ENCODE measurements at regions not wholly inside any gene's neighbourhood (a gene's known extent, or its start where the extent isn't known, plus 50 kb on each side); places are given as distances from the start of the nearest gene placed in this dataset.

- Histone ChIP-seq H4K20me1 (ENCODE audit: control insufficient read depth, insufficient read depth, low read length, poor library complexity, severe bottlenecking) (no peaks in the 10 kb centered on the region), H3K4me2 (replicated peaks; ENCODE audit: low read depth, low read length, poor library complexity, severe bottlenecking) (no peak overlapping the region), H3K9me3 (ENCODE audit: control extremely low read depth in 1 of 3, control insufficient read depth in 2 of 3, insufficient read depth in 1 of 3, low read length in 2 of 3) (peaks cover 0 to 5% (median 0%) of the 10 kb centered on the region in 3 donors), H2AFZ (ENCODE audit: insufficient read depth, low read depth, low read length, poor library complexity, severe bottlenecking) (no peak overlapping the region), H3K27ac (ENCODE audit: low read length in 2 of 2) (no peak overlapping the region), H3K79me2 (ENCODE audit: control insufficient read depth, insufficient read depth, low read length) (no peaks in the 10 kb centered on the region), H3K4me1 (ENCODE audit: control insufficient read depth in 2 of 2, insufficient read depth in 2 of 2, low read length in 2 of 2) (no peaks in the 10 kb centered on the region), H3K27me3 (replicated peaks in 1 of 4; ENCODE audit: control extremely low read depth in 1 of 4, control insufficient read depth in 3 of 4, insufficient read depth in 4 of 4, low read length in 3 of 4) (no peaks in the 10 kb centered on the region), H3K4me3 (ENCODE audit: control extremely low read depth in 1 of 5, extremely low read depth in 1 of 5, insufficient read depth in 1 of 5, low read depth in 2 of 5, low read length in 4 of 5) (no peak overlapping the region), H3K9ac (ENCODE audit: low read length) (no peak overlapping the region), H3K36me3 (replicated peaks in 1 of 2; ENCODE audit: control extremely low read depth in 1 of 2, control insufficient read depth in 1 of 2, extremely low read depth in 1 of 2, insufficient read depth in 2 of 2, low read length in 1 of 2) (no peaks in the 10 kb centered on the region)
- TF ChIP-seq EZH2 (IDR thresholded peaks at IDR 0.05; ENCODE audit: borderline replicate concordance, insufficient read depth, low read depth, low read length, poor library complexity, severe bottlenecking) = no peak
- no peak for TF ChIP-seq CTCF (IDR thresholded peaks at IDR 0.05)
- Mint-ChIP-seq H3K27ac (no peak overlapping the region), H3K4me3 (no peak overlapping the region), H3K27me3 (no peaks in the 10 kb centered on the region), H3K4me1 (no peaks in the 10 kb centered on the region), H3K9me3 (ENCODE audit: insufficient read depth) (peaks cover 6% of the 10 kb centered on the region)
- WGBS (ENCODE audit: insufficient coverage) = no CpG with 5 or more reads among the region's 3 CpGs
- no peak for DNase-seq
- POLR2A ChIA-PET = no interaction called here
- CTCF ChIA-PET = no interaction called here
- no peak for ATAC-seq (ENCODE audit: low read depth)
- intact Hi-C loops (cut with micrococcal nuclease) = no loop called here
Measured at GRCh38 chr4:136343340-136343739, 1189.0 kb downstream of the PCDH18 start.

GRCh38 chr4:136342666-136343065 lies 1189.6 kb downstream of the PCDH18 start:
- Histone ChIP-seq H3K27me3 (replicated peaks in 1 of 4; ENCODE audit: control extremely low read depth in 1 of 4, control insufficient read depth in 3 of 4, insufficient read depth in 4 of 4, low read length in 3 of 4) (no peaks in the 10 kb centered on the region), H2AFZ (ENCODE audit: insufficient read depth, low read depth, low read length, poor library complexity, severe bottlenecking) (no peak overlapping the region), H3K79me2 (ENCODE audit: control insufficient read depth, insufficient read depth, low read length) (no peaks in the 10 kb centered on the region), H3K4me2 (replicated peaks; ENCODE audit: low read depth, low read length, poor library complexity, severe bottlenecking) (no peak overlapping the region), H3K9me3 (ENCODE audit: control extremely low read depth in 1 of 3, control insufficient read depth in 2 of 3, insufficient read depth in 1 of 3, low read length in 2 of 3) (peaks cover 0 to 7% (median 0%) of the 10 kb centered on the region in 3 donors), H3K27ac (ENCODE audit: low read length in 2 of 2) (no peak overlapping the region), H3K9ac (ENCODE audit: low read length) (no peak overlapping the region), H3K4me1 (ENCODE audit: control insufficient read depth in 2 of 2, insufficient read depth in 2 of 2, low read length in 2 of 2) (no peaks in the 10 kb centered on the region), H4K20me1 (ENCODE audit: control insufficient read depth, insufficient read depth, low read length, poor library complexity, severe bottlenecking) (no peaks in the 10 kb centered on the region), H3K4me3 (ENCODE audit: control extremely low read depth in 1 of 5, extremely low read depth in 1 of 5, insufficient read depth in 1 of 5, low read depth in 2 of 5, low read length in 4 of 5) (no peak overlapping the region), H3K36me3 (replicated peaks in 1 of 2; ENCODE audit: control extremely low read depth in 1 of 2, control insufficient read depth in 1 of 2, extremely low read depth in 1 of 2, insufficient read depth in 2 of 2, low read length in 1 of 2) (no peaks in the 10 kb centered on the region)
- Mint-ChIP-seq H3K4me1 (no peaks in the 10 kb centered on the region), H3K9me3 (ENCODE audit: insufficient read depth) (peaks cover 6% of the 10 kb centered on the region), H3K27ac (no peak overlapping the region), H3K27me3 (no peaks in the 10 kb centered on the region), H3K4me3 (no peak overlapping the region)
- CTCF ChIA-PET = no interaction called here
- POLR2A ChIA-PET = no interaction called here
- no peak for ATAC-seq (ENCODE audit: low read depth)
- TF ChIP-seq EZH2 (IDR thresholded peaks at IDR 0.05; ENCODE audit: borderline replicate concordance, insufficient read depth, low read depth, low read length, poor library complexity, severe bottlenecking) (no peak), CTCF (IDR thresholded peaks at IDR 0.05) (no peak)
- WGBS (ENCODE audit: insufficient coverage) = 89% methylated on average over 1 of the region's 3 CpGs
- intact Hi-C loops (cut with micrococcal nuclease) = no loop called here
- no peak for DNase-seq
